K562 (cell line): ENCODE measurements at regions not wholly inside any gene's neighbourhood (a gene's known extent, or its start where the extent isn't known, plus 50 kb on each side); places are given as distances from the start of the nearest gene placed in this dataset.

ENCODE experiments used
- ATAC-seq: fragments of 200-7000 bp; cut with Tn5 transposase; 3 replicates; pipeline ENCODE4 v1.9.1; 2020; ENCODE audit warnings: moderate library complexity
- BruUV-seq: library from RNA; stranded (reverse); fragments of 400-500 nt; replicated peaks from 2 replicates; lab custom pipeline; 2021; lab: Mats Ljungman, UMichigan
- CTCF ChIA-PET: fragments of 300-600 bp; formaldehyde crosslinking; extraction: SDS; loops from one replicate; lab custom pipeline; 2021; ENCODE audit warnings: low intra/inter-chr PET ratio; lab: Yijun Ruan, JAX
- POLR2A ChIA-PET: fragments of 300-600, 350-650 bp; sonication (Branson Sonifier 250); formaldehyde crosslinking; extraction: SDS; loops from one replicate; lab custom pipeline; 2021; ENCODE audit warnings: antibody characterized with exemption, inconsistent platforms; lab: Yijun Ruan, JAX
- DNase-seq, 4 experiments: peaks; one replicate each; pipeline versions ENCODE4 v3.0.0 to v3.0.0-alpha.2; 2011 to 2018; ENCODE audit warnings: low spot score in 3 of 4, mixed read lengths in 3 of 4; ENCODE audit errors: extremely low read depth in 1 of 4
- FAIRE-seq: peaks from 2 replicates; lab custom pipeline; 2011; peaks lifted over from hg19 to GRCh38; lab: Jason Lieb, UNC
- H2AFZ ChIP-seq: 2 replicates; pipeline ENCODE4 v1.6.0; 2011; ENCODE audit warnings: low read depth, low read length, control low read depth, inconsistent platforms
- H3K27ac ChIP-seq: fragments of 200-600 bp; 3 replicates; pipeline ENCODE4 v1.8.0; 2011; ENCODE audit warnings: low read depth, mild to moderate bottlenecking, control low read depth, inconsistent platforms, low read length, moderate library complexity, mixed read lengths; ENCODE audit errors: extremely low read depth
- H3K27me3 ChIP-seq, 2 experiments: fragments of 300-600 bp in 1 of 2; 2 replicates in 1 of 2; 3 replicates in 1 of 2; pipeline versions ENCODE4 v1.6.0 to v1.8.0; 2011; ENCODE audit warnings: inconsistent platforms in 2 of 2, low read length in 2 of 2, mild to moderate bottlenecking in 1 of 2, mixed read lengths in 1 of 2, moderate library complexity in 1 of 2; ENCODE audit not compliant: control insufficient read depth in 2 of 2, insufficient read depth in 2 of 2
- H3K36me3 ChIP-seq: fragments of 300-600 bp; 3 replicates; pipeline ENCODE4 v1.8.0; 2011; ENCODE audit warnings: mild to moderate bottlenecking, low read length, inconsistent platforms; ENCODE audit not compliant: control insufficient read depth, insufficient read depth
- H3K4me1 ChIP-seq, 2 experiments: fragments of 200-600 bp in 1 of 2; replicated peaks in 1 of 2; 2 replicates in 1 of 2; 3 replicates in 1 of 2; pipeline versions ENCODE4 v1.5.1 to v1.8.0; 2011; ENCODE audit warnings: inconsistent platforms in 2 of 2, low read length in 2 of 2, mild to moderate bottlenecking in 1 of 2, mixed read lengths in 1 of 2, moderate library complexity in 1 of 2; ENCODE audit not compliant: control insufficient read depth in 2 of 2, insufficient read depth in 2 of 2
- H3K4me2 ChIP-seq: 2 replicates; pipeline ENCODE4 v1.6.1; 2011; ENCODE audit warnings: low read length, control low read depth, inconsistent platforms, mixed read lengths; ENCODE audit not compliant: insufficient read depth
- H3K4me3 ChIP-seq: fragments of 200-600 bp; sonication (generic), shearing (Covaris generic); 2 replicates; pipeline ENCODE4 v1.5.1; 2016; ENCODE audit warnings: control low read depth, inconsistent platforms
- H3K79me2 ChIP-seq: fragments of 200-600 bp; 3 replicates; pipeline ENCODE4 v1.8.0; 2011; ENCODE audit warnings: low read length, inconsistent platforms; ENCODE audit not compliant: control insufficient read depth, insufficient read depth
- H3K9ac ChIP-seq, 2 experiments: 2 replicates each; pipeline versions ENCODE4 v1.6.0 to v1.6.1; 2011; ENCODE audit warnings: low read depth in 2 of 2, low read length in 2 of 2, control low read depth in 1 of 2, inconsistent platforms in 1 of 2, mild to moderate bottlenecking in 1 of 2, mixed read lengths in 1 of 2; ENCODE audit not compliant: insufficient read depth in 1 of 2
- H3K9me1 ChIP-seq: one replicate; pipeline ENCODE4 v1.6.0; 2011; ENCODE audit warnings: inconsistent platforms, mild to moderate bottlenecking, low read length, moderate library complexity; ENCODE audit not compliant: control insufficient read depth, insufficient read depth
- H3K9me3 ChIP-seq: replicated peaks from 2 replicates; pipeline ENCODE4 v1.5.1; 2011; ENCODE audit warnings: low read depth, low read length, inconsistent platforms; ENCODE audit not compliant: control insufficient read depth, insufficient read depth
- H4K20me1 ChIP-seq: replicated peaks from 2 replicates; pipeline ENCODE4 v1.6.1; 2011; ENCODE audit warnings: low read length, inconsistent platforms, mixed read lengths; ENCODE audit not compliant: control insufficient read depth, insufficient read depth
- BDP1 ChIP-seq: IDR thresholded peaks from 3 replicates; pipeline ENCODE4 v1.6.1; 2011; ENCODE audit not compliant: insufficient read length, insufficient read depth
- CBX2 ChIP-seq: fragments of 200-600 bp; sonication (generic); IDR thresholded peaks from one replicate; pipeline ENCODE4 v1.6.1; 2012; ENCODE audit warnings: mild to moderate bottlenecking, low read length, inconsistent platforms; ENCODE audit not compliant: insufficient read depth, poor library complexity, severe bottlenecking
- CHD1 ChIP-seq: fragments of 200-600 bp; sonication (generic); IDR thresholded peaks from one replicate; pipeline ENCODE4 v1.6.1; 2012; ENCODE audit warnings: mild to moderate bottlenecking, moderate library complexity, low read length, inconsistent platforms
- DDX20 ChIP-seq: fragments of 450-650 bp; IDR thresholded peaks from 2 replicates; pipeline ENCODE4 v1.6.1; 2016; ENCODE audit warnings: missing genetic modification characterization, low read depth, mild to moderate bottlenecking, missing compliant biosample characterization, moderate library complexity
- FIP1L1 ChIP-seq: fragments of 200-400 bp; formaldehyde crosslinking; IDR thresholded peaks from 2 replicates; pipeline ENCODE4 v1.6.1; 2018; ENCODE audit warnings: mild to moderate bottlenecking, low read depth, low read length; ENCODE audit not compliant: poor library complexity, severe bottlenecking
- NFYB ChIP-seq: IDR thresholded peaks from 2 replicates; pipeline ENCODE4 v1.6.1; 2011; ENCODE audit warnings: mild to moderate bottlenecking, moderate library complexity; ENCODE audit not compliant: insufficient read length; ENCODE audit errors: extremely low read depth
- PHB2 ChIP-seq: fragments of 450-650 bp; IDR thresholded peaks from 2 replicates; pipeline ENCODE4 v1.6.1; 2017; ENCODE audit warnings: low read depth
- PTBP1 ChIP-seq: fragments of 200-400 bp; formaldehyde crosslinking; IDR thresholded peaks from 2 replicates; pipeline ENCODE4 v1.6.1; 2017; ENCODE audit warnings: low read depth, low read length
- SMAD4 ChIP-seq: fragments of 250-450 bp; sonication (Bioruptor Pico); conservative IDR thresholded peaks from 2 replicates; pipeline ENCODE4 v1.8.0; 2021; ENCODE audit warnings: inconsistent platforms, mild to moderate bottlenecking, moderate library complexity
- XRCC4 ChIP-seq: IDR thresholded peaks from one replicate; pipeline ENCODE4 v1.6.1; 2011; ENCODE audit not compliant: insufficient read depth, insufficient read length; ENCODE audit errors: extremely low read depth
- YY1 ChIP-seq, 3 experiments: IDR thresholded peaks; 2 replicates each; pipeline ENCODE4 v1.6.1; 2011; ENCODE audit warnings: low read length in 2 of 3, mild to moderate bottlenecking in 2 of 3, moderate library complexity in 2 of 3, borderline replicate concordance in 1 of 3, control low read depth in 1 of 3, low read depth in 1 of 3; ENCODE audit not compliant: insufficient read depth in 3 of 3, insufficient replicate concordance in 2 of 3, control insufficient read depth in 1 of 3, insufficient read length in 1 of 3; ENCODE audit errors: extremely low read depth in 1 of 3
- ZC3H11A ChIP-seq: IDR thresholded peaks from 2 replicates; pipeline ENCODE4 v1.6.1; 2012; ENCODE audit warnings: low read depth, low read length, improper control_type of control experiment
- ZFP30 ChIP-seq: fragments of 250-450 bp; sonication (Bioruptor Pico); IDR thresholded peaks from 2 replicates; pipeline ENCODE4 v1.8.0; 2022; ENCODE audit warnings: moderate library complexity, mild to moderate bottlenecking, inconsistent platforms, borderline replicate concordance
- ZMIZ1 ChIP-seq, 2 experiments: fragments of 150-350 bp in 1 of 2; IDR thresholded peaks; 2 replicates each; pipeline ENCODE4 v1.6.1; 2012 to 2016; ENCODE audit warnings: low read depth in 2 of 2, low read length in 2 of 2, mild to moderate bottlenecking in 1 of 2, moderate library complexity in 1 of 2
- ZNF311 ChIP-seq: fragments of 250-450 bp; sonication (Bioruptor Pico); IDR thresholded peaks from 2 replicates; pipeline ENCODE4 v1.4.0; 2020; ENCODE audit warnings: mild to moderate bottlenecking, moderate library complexity
- WGBS: fragments of 100-300 bp; shearing (Covaris generic); methylation state at CpG from one replicate; pipeline ENCODE4 v1.1.6; 2016; ENCODE audit warnings: low coverage, mixed read lengths; ENCODE audit not compliant: insufficient coverage; ENCODE audit errors: missing lambda C conversion rate; 5-methylcytosine and 5-hydroxymethylcytosine counted together
- in situ Hi-C: fragments of 300-500 bp; cut with MboI; formaldehyde crosslinking; loops from 4 replicates; pipeline ENCODE4 v1.15.0; 2018; ENCODE audit warnings: inconsistent platforms, mixed read lengths
- intact Hi-C: fragments of 100-400 bp; cut with micrococcal nuclease; formaldehyde crosslinking; loops from 2 replicates; pipeline ENCODE4 v1.14.2; 2022
- TF ChIP-seq, protein P1 (sequence below): fragments of 250-450 bp; sonication (Bioruptor Pico); IDR thresholded peaks from 2 replicates; pipeline ENCODE4 v1.8.0; 2022; ENCODE audit warnings: moderate library complexity, mild to moderate bottlenecking, inconsistent platforms

- FAIRE-seq (no peak), DNase-seq (no peak), ATAC-seq (no peak)
- Histone ChIP-seq H3K27me3 (no peaks in the 10 kb centered on the region), H3K9ac (no peak overlapping the region), H3K79me2 (no peaks in the 10 kb centered on the region), H2AFZ (no peak overlapping the region), H3K27ac (no peak overlapping the region), H3K4me1 (no peaks in the 10 kb centered on the region), H3K4me3 (no peak overlapping the region), H3K9me3 (no peaks in the 10 kb centered on the region), H3K4me2 (no peak overlapping the region), H3K36me3 (no peaks in the 10 kb centered on the region), H3K9me1 (no peaks in the 10 kb centered on the region), H4K20me1 (no peaks in the 10 kb centered on the region)
- ChIA-PET CTCF (no interaction called here), POLR2A (no interaction called here)
- in situ Hi-C loops, result no loop called here
- intact Hi-C loops, result no loop called here
- WGBS, result 5% methylated on average over 1 of the region's 1 CpG
- no TSS peak for BruUV-seq
- TF ChIP-seq ZMIZ1 (IDR thresholded peaks at IDR 0.05; ENCODE audit: low read depth in 2 of 2, low read length in 2 of 2) (no peak), NFYB (no peak), SMAD4 (no peak), CBX2 (no peak), ZNF311 (CRISPR knock-in tag) (no peak), PTBP1 (no peak), XRCC4 (no peak), FIP1L1 (no peak), DDX20 (tag) (no peak), YY1 (IDR thresholded peaks at IDR 0.05; ENCODE audit: borderline replicate concordance in 1 of 3, control insufficient read depth in 1 of 3, extremely low read depth in 1 of 3, insufficient read depth in 3 of 3, insufficient read length in 1 of 3, insufficient replicate concordance in 2 of 3, low read depth in 1 of 3, low read length in 2 of 3) (no peak), PHB2 (no peak), BDP1 (no peak), CHD1 (no peak), ZFP30 (CRISPR knock-in tag) (no peak), ZC3H11A (no peak)
- TF ChIP-seq, protein P1, sequence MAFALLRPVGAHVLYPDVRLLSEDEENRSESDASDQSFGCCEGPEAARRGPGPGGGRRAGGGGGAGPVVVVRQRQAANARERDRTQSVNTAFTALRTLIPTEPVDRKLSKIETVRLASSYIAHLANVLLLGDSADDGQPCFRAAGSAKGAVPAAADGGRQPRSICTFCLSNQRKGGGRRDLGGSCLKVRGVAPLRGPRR (CRISPR knock-in tag), result no peak
These were observed 650.3 kb downstream of the SEMA5A start for GRCh38 chr5:8895599-8895998.
